GM06990 (cell line): ENCODE measurements at regions not wholly inside any gene's neighbourhood (a gene's known extent, or its start where the extent isn't known, plus 50 kb on each side); places are given as distances from the start of the nearest gene placed in this dataset.

Experiments used
- DNase-seq: peaks from one replicate; pipeline ENCODE4 v3.0.0-alpha.2; 2011; ENCODE audit not compliant: insufficient read length; ENCODE audit errors: extremely low read depth
- H3K27me3 ChIP-seq: replicated peaks from 2 replicates; pipeline ENCODE4 v1.6.0; 2011; ENCODE audit warnings: low read length; ENCODE audit not compliant: control insufficient read depth, insufficient read depth
- H3K36me3 ChIP-seq: 2 replicates; pipeline ENCODE4 v1.5.1; 2011; ENCODE audit warnings: low read length; ENCODE audit not compliant: control insufficient read depth, insufficient read depth
- H3K4me3 ChIP-seq: replicated peaks from 2 replicates; pipeline ENCODE4 v1.5.1; 2011; ENCODE audit warnings: low read depth, mild to moderate bottlenecking, control low read depth, low read length
- CTCF ChIP-seq: IDR thresholded peaks from 2 replicates; pipeline ENCODE4 v1.5.1; 2011; ENCODE audit warnings: low read length, control low read depth, mild to moderate bottlenecking, inconsistent platforms; ENCODE audit not compliant: insufficient read depth, poor library complexity, severe bottlenecking

- H3K27me3 ChIP-seq = no peaks in the 10 kb centered on the region
- DNase-seq = no peak
- no peak for TF ChIP-seq CTCF
- no peaks in the 10 kb centered on the region for H3K36me3 ChIP-seq
- no peak overlapping the region for H3K4me3 ChIP-seq
Observed at GRCh38 chr3:148493631-148494030, 204.1 kb upstream of the AGTR1 start.

- H3K4me3 ChIP-seq = no peak overlapping the region
- H3K27me3 ChIP-seq = no peaks in the 10 kb centered on the region
- TF ChIP-seq CTCF = no peak
- no peaks in the 10 kb centered on the region for H3K36me3 ChIP-seq
- no peak for DNase-seq
Observed at GRCh38 chr3:148494451-148494850, 203.3 kb upstream of the AGTR1 start.

DNA sequence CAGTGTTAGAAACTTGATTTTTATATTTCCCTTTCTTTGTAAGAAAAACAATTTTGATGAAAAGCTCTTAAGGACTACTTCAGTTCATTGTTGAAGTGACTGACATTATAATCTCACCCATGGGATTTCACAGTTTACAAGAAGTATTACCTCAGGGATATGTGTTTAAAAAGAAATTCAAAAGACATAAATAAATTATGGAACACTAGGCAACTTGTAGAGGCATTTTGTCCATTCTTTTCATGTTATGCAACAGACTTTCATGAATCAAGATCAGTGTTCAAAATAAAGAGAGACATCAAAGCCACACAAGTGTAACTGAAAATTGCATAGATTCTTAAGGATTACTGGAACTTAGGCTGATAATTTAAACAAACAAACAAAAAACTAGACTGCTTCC is 196.8 kb upstream of the AGTR1 start:
- no peak for TF ChIP-seq CTCF
- no peaks in the 10 kb centered on the region for H3K27me3 ChIP-seq
- no peaks in the 10 kb centered on the region for H3K36me3 ChIP-seq
- no peak for DNase-seq
- H3K4me3 ChIP-seq = no peak overlapping the region

GRCh38 chr3:148510116-148510515 is 187.6 kb upstream of the AGTR1 start:
- Histone ChIP-seq H3K36me3 (no peaks in the 10 kb centered on the region), H3K27me3 (no peaks in the 10 kb centered on the region), H3K4me3 (no peak overlapping the region)
- no peak for DNase-seq
- TF ChIP-seq CTCF = no peak

GRCh38 chr3:148510561-148510960 is 187.1 kb upstream of the AGTR1 start:
- H3K36me3 ChIP-seq = no peaks in the 10 kb centered on the region
- no peak for TF ChIP-seq CTCF
- H3K4me3 ChIP-seq = no peak overlapping the region
- DNase-seq = no peak
- H3K27me3 ChIP-seq = no peaks in the 10 kb centered on the region

GRCh38 chr3:148512648-148513047 is 185.1 kb upstream of the AGTR1 start:
- H3K36me3 ChIP-seq = no peaks in the 10 kb centered on the region
- no peak for DNase-seq

More at GRCh38 chr3:148512648-148513047, 185.1 kb upstream of the AGTR1 start:
- no peak for TF ChIP-seq CTCF
- no peak overlapping the region for H3K4me3 ChIP-seq
- H3K27me3 ChIP-seq = no peaks in the 10 kb centered on the region
